ENCODE measurements at regions not wholly inside any gene's neighbourhood (a gene's known extent, or its start where the extent isn't known, plus 50 kb on each side); places are given as distances from the start of the nearest gene placed in this dataset.

GRCh38 chr15:69824877-69825406 lies 272.8 kb downstream of the TLE3 start:
- DNase-seq: no peak

- peak; percentile 13 for DNase-seq
Observed at GRCh38 chr15:69825941-69826818, 271.5 kb downstream of the TLE3 start.

GRCh38 chr15:69826819-69827175 lies 270.9 kb downstream of the TLE3 start:
- DNase-seq: peak; percentile 30

GRCh38 chr15:69827751-69828150 lies 270.0 kb downstream of the TLE3 start:
- DNase-seq: no peak

GRCh38 chr15:69828181-69828828 lies 269.4 kb downstream of the TLE3 start:
- DNase-seq: no peak

- DNase-seq: no peak
Observed at GRCh38 chr15:69829974-69830373, 267.7 kb downstream of the TLE3 start.

GRCh38 chr15:69830430-69830829 lies 267.3 kb downstream of the TLE3 start:
- DNase-seq: no peak

GRCh38 chr15:69830876-69831275 lies 266.8 kb downstream of the TLE3 start:
- peak; percentile 69 for DNase-seq

GRCh38 chr15:69834267-69834666 lies 263.4 kb downstream of the TLE3 start:
- no peak for DNase-seq

GRCh38 chr15:69834761-69835160 lies 263.0 kb downstream of the TLE3 start:
- peak; percentile 56 for DNase-seq

- no peak for DNase-seq
Observed at GRCh38 chr15:69836048-69836447, 261.7 kb downstream of the TLE3 start.

GRCh38 chr15:69836526-69837230 lies 261.0 kb downstream of the TLE3 start:
- DNase-seq: no peak

GRCh38 chr15:69838338-69838737 lies 259.4 kb downstream of the TLE3 start:
- DNase-seq: no peak

GRCh38 chr15:69838994-69839393 lies 258.7 kb downstream of the TLE3 start:
- DNase-seq: no peak

GRCh38 chr15:69841113-69841828 lies 256.4 kb downstream of the TLE3 start:
- DNase-seq: peak; percentile 40

GRCh38 chr15:69842851-69843250 lies 254.9 kb downstream of the TLE3 start:
- no peak for DNase-seq

GRCh38 chr15:69843276-69843899 lies 254.3 kb downstream of the TLE3 start:
- no peak for DNase-seq

GRCh38 chr15:69843900-69844304 lies 253.8 kb downstream of the TLE3 start:
- DNase-seq: no peak

GRCh38 chr15:69845159-69845558 lies 252.6 kb downstream of the TLE3 start:
- DNase-seq: no peak

- no peak for DNase-seq
Observed at GRCh38 chr15:69847625-69848024, 250.1 kb downstream of the TLE3 start.

GRCh38 chr15:69848096-69848495 lies 249.6 kb downstream of the TLE3 start:
- no peak for DNase-seq

All from fibroblast of skin of abdomen (primary cell).